Hepatic stellate cell (primary cell): ENCODE measurements at regions not wholly inside any gene's neighbourhood (a gene's known extent, or its start where the extent isn't known, plus 50 kb on each side); places are given as distances from the start of the nearest gene placed in this dataset.
"Not testable (repeated sequence)": the region's sequence is repeated elsewhere in the genome, so short reads cannot be mapped to it uniquely, and the experiment has no call there.

Experiments used
- DNase-seq: peaks from one replicate; pipeline ENCODE4 v3.0.0; 2011; ENCODE audit warnings: low spot score

GRCh38 chr13:79986890-79987289 is 354.0 kb downstream of the SPRY2 start:
- no peak for DNase-seq

- not testable (repeated sequence) for DNase-seq
Observed at GRCh38 chr13:79974935-79975650, 365.8 kb downstream of the SPRY2 start.

- no peak for DNase-seq
Observed at GRCh38 chr13:79973533-79973963, 367.4 kb downstream of the SPRY2 start.

- DNase-seq = no peak
Observed at GRCh38 chr13:79972066-79972569, 368.8 kb downstream of the SPRY2 start.

- no peak for DNase-seq
Observed at GRCh38 chr13:79966493-79966895, 374.4 kb downstream of the SPRY2 start.

- no peak for DNase-seq
Observed at GRCh38 chr13:79966059-79966458, 374.9 kb downstream of the SPRY2 start.

GRCh38 chr13:79946556-79946955 is 394.4 kb downstream of the SPRY2 start:
- DNase-seq = no peak

- DNase-seq = no peak
Observed at GRCh38 chr13:79943346-79944023, 397.4 kb downstream of the SPRY2 start.

GRCh38 chr13:79941752-79942151 is 399.2 kb downstream of the SPRY2 start:
- no peak for DNase-seq

GRCh38 chr13:79939689-79940088 is 401.2 kb downstream of the SPRY2 start:
- no peak for DNase-seq

GRCh38 chr13:79937771-79938216 is 403.1 kb downstream of the SPRY2 start:
- DNase-seq = no peak

- DNase-seq = no peak
Observed at GRCh38 chr13:79937311-79937710, 403.6 kb downstream of the SPRY2 start.

GRCh38 chr13:79936368-79937136 is 404.4 kb downstream of the SPRY2 start:
- DNase-seq = peak; percentile 66

GRCh38 chr13:79935121-79935520 is 405.8 kb downstream of the SPRY2 start:
- no peak for DNase-seq

GRCh38 chr13:79933389-79933788 is 407.5 kb downstream of the SPRY2 start:
- no peak for DNase-seq

- no peak for DNase-seq
Observed at GRCh38 chr13:79932556-79932955, 408.4 kb downstream of the SPRY2 start.

GRCh38 chr13:79923973-79924556 is 416.9 kb downstream of the SPRY2 start:
- not testable (repeated sequence) for DNase-seq

- no peak for DNase-seq
Observed at GRCh38 chr13:79919091-79919490, 421.8 kb downstream of the SPRY2 start.

GRCh38 chr13:79918620-79919019 is 422.3 kb downstream of the SPRY2 start:
- no peak for DNase-seq

GRCh38 chr13:79917628-79918027 is 423.3 kb downstream of the SPRY2 start:
- DNase-seq = no peak

- DNase-seq = no peak
Observed at GRCh38 chr13:79915114-79915811, 425.7 kb downstream of the SPRY2 start.
